K562 (cell line): ENCODE measurements at regions not wholly inside any gene's neighbourhood (a gene's known extent, or its start where the extent isn't known, plus 50 kb on each side); places are given as distances from the start of the nearest gene placed in this dataset.

Experiments
- FOXP4 ChIP-seq: sonication (generic); formaldehyde crosslinking; IDR thresholded peaks from 2 replicates; pipeline ENCODE4 v1.8.0; 2022; ENCODE audit warnings: mild to moderate bottlenecking, missing genetic modification reagents, borderline replicate concordance
- MXI1 ChIP-seq: IDR thresholded peaks from 2 replicates; pipeline ENCODE4 v1.6.1; 2011; ENCODE audit warnings: low read depth, mild to moderate bottlenecking, improper control_type of control experiment, low read length
- POLR2A ChIP-seq: fragments of 450-650 bp; conservative IDR thresholded peaks from 2 replicates; pipeline ENCODE4 v1.6.1; 2016
- SMARCA4 ChIP-seq: fragments of 450-650 bp; IDR thresholded peaks from 2 replicates; pipeline ENCODE4 v1.6.1; 2016
- SREBF2 ChIP-seq: sonication (generic); formaldehyde crosslinking; IDR thresholded peaks from 2 replicates; pipeline ENCODE4 v1.4.0; 2020; ENCODE audit warnings: mild to moderate bottlenecking, missing genetic modification reagents
- ZBTB2 ChIP-seq: fragments of 450-650 bp; IDR thresholded peaks from 2 replicates; pipeline ENCODE4 v1.6.1; 2016; ENCODE audit warnings: antibody characterized with exemption

GRCh38 chr14:88985654-88986053, 161.2 kb downstream of the TTC8 start:
- TF ChIP-seq SREBF2 (no peak), POLR2A (no peak), FOXP4 (CRISPR knock-in tag) (no peak), MXI1 (no peak), ZBTB2 (no peak), SMARCA4 (no peak)
